ENCODE measurements at regions not wholly inside any gene's neighbourhood (a gene's known extent, or its start where the extent isn't known, plus 50 kb on each side); places are given as distances from the start of the nearest gene placed in this dataset.

DNA sequence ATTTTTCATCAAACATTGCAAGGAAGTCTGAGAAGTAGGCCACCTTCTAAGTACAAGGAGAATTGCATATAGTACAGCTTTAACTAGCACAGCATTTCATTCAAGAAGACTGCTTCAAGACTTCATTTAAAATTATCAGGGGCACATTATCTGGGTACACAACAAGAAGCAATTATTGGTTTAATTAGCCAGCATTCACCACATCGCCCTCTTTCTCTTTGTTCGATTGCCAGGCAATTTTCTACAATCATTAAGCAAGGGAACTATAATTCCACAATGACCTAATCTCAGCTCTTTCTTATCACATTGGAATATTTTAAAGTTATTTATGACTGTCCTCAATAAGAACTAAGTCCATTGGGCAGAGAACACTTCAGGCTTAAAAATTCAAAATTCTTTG, 1347.1 kb upstream of the PABPC4L start:
- H3K36me3 ChIP-seq = no peaks in the 10 kb centered on the region
- H3K4me1 ChIP-seq (ENCODE audit: control insufficient read depth in 1 of 2, low read depth in 2 of 2) = no peaks in the 10 kb centered on the region
- DNase-seq (ENCODE audit: low spot score) (no peak), ATAC-seq (ENCODE audit: insufficient number of reproducible peaks, low FRiP score, low read depth) (no peak)
- H3K27me3 ChIP-seq (replicated peaks; ENCODE audit: insufficient read depth) = no peaks in the 10 kb centered on the region
- H3K4me3 ChIP-seq = no peak overlapping the region
- H3K27ac ChIP-seq = no peak overlapping the region
- no peaks in the 10 kb centered on the region for H3K9me3 ChIP-seq
- TF ChIP-seq, protein P1, sequence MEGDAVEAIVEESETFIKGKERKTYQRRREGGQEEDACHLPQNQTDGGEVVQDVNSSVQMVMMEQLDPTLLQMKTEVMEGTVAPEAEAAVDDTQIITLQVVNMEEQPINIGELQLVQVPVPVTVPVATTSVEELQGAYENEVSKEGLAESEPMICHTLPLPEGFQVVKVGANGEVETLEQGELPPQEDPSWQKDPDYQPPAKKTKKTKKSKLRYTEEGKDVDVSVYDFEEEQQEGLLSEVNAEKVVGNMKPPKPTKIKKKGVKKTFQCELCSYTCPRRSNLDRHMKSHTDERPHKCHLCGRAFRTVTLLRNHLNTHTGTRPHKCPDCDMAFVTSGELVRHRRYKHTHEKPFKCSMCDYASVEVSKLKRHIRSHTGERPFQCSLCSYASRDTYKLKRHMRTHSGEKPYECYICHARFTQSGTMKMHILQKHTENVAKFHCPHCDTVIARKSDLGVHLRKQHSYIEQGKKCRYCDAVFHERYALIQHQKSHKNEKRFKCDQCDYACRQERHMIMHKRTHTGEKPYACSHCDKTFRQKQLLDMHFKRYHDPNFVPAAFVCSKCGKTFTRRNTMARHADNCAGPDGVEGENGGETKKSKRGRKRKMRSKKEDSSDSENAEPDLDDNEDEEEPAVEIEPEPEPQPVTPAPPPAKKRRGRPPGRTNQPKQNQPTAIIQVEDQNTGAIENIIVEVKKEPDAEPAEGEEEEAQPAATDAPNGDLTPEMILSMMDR (IDR thresholded peaks at IDR 0.05) = no peak

DNA sequence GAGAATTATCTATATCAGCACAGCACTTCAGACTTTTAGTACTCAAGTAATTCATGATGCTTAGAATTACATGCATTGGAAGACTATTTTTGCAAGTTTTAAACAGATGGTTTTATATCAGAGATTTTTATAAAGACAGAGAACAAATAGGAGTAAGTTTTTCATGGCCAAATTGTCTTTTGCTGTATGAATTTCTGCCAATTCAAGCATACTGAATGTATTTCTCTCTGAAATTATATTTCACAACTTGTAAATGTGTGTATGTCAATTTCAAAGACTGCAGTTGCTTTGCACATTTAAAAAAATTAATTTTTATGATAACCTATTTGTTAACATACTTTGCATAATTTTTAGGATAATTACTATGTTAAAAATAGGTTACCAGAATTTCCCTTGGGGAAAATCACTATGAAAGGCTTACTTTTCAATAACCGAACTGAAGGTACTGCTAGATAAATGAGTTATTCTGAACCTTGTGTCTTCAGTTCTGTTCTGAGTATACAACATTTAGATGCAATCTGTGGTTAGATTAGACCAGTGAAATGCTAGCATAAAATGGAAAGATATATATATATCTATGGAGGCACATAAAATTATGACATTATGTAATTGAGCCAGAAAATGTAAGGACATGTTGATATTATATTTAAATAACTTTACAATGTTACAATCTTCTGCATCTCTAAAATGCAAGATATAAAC, 1344.2 kb upstream of the PABPC4L start:
- ATAC-seq (ENCODE audit: insufficient number of reproducible peaks, low FRiP score, low read depth) (no peak), DNase-seq (ENCODE audit: low spot score) (no peak)
- Histone ChIP-seq H3K9me3 (no peaks in the 10 kb centered on the region), H3K36me3 (no peaks in the 10 kb centered on the region), H3K27me3 (replicated peaks; ENCODE audit: insufficient read depth) (no peaks in the 10 kb centered on the region), H3K27ac (no peak overlapping the region), H3K4me3 (no peak overlapping the region), H3K4me1 (ENCODE audit: control insufficient read depth in 1 of 2, low read depth in 2 of 2) (no peaks in the 10 kb centered on the region)
- TF ChIP-seq, protein P1 (IDR thresholded peaks at IDR 0.05) = no peak

DNA sequence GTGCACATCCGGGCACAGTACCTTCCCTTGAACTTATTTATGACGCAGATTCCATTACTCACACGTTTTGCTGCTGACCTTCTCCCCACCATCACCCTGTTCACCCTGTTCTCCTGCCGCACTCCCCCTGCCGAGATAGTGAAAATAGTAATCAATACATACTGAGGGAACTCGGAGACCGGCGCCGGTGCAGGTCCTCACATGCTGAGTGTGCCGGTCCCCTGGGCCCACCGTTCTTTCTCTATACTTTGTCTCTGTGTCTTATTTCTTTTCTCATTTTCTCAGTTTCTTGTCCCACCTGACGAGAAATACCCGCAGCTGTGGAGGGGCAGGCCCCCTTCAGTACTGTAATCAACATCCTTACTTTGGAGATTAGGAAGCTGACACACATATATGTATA, 1337.1 kb upstream of the PABPC4L start:
- Histone ChIP-seq H3K27ac (no peak overlapping the region), H3K9me3 (no peaks in the 10 kb centered on the region), H3K4me3 (no peak overlapping the region), H3K27me3 (replicated peaks; ENCODE audit: insufficient read depth) (no peaks in the 10 kb centered on the region), H3K36me3 (no peaks in the 10 kb centered on the region), H3K4me1 (ENCODE audit: control insufficient read depth in 1 of 2, low read depth in 2 of 2) (no peaks in the 10 kb centered on the region)
- no peak for ATAC-seq (ENCODE audit: insufficient number of reproducible peaks, low FRiP score, low read depth)
- TF ChIP-seq, protein P1 (IDR thresholded peaks at IDR 0.05) = no peak
- DNase-seq (ENCODE audit: low spot score) = no peak

DNA sequence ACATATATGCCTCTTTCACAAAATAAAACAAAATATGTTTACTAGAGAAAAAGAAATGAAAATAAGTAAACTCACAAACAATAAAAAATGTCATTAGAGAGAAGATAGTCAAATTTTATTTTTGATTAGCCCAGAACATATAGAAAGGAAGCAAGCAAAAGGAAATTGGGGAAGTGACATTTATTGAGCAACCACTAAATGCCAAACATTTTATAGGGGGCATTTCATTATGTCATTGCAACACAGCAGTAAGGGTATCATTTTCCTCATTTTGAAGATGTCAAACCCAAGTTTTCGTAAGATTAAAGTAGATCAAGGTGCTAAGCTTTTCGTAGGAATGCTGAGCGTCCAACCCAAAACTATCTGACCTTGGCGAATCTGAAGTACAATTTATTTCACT, 1331.5 kb upstream of the PABPC4L start:
- no peak for DNase-seq (ENCODE audit: low spot score)
- no peaks in the 10 kb centered on the region for H3K36me3 ChIP-seq
- no peak overlapping the region for H3K27ac ChIP-seq
- H3K4me3 ChIP-seq = no peak overlapping the region
- ATAC-seq (ENCODE audit: insufficient number of reproducible peaks, low FRiP score, low read depth) = no peak
- H3K4me1 ChIP-seq (ENCODE audit: control insufficient read depth in 1 of 2, low read depth in 2 of 2) = no peaks in the 10 kb centered on the region
- no peaks in the 10 kb centered on the region for H3K9me3 ChIP-seq
- no peaks in the 10 kb centered on the region for H3K27me3 ChIP-seq (replicated peaks; ENCODE audit: insufficient read depth)
- TF ChIP-seq, protein P1 (IDR thresholded peaks at IDR 0.05) = no peak

DNA sequence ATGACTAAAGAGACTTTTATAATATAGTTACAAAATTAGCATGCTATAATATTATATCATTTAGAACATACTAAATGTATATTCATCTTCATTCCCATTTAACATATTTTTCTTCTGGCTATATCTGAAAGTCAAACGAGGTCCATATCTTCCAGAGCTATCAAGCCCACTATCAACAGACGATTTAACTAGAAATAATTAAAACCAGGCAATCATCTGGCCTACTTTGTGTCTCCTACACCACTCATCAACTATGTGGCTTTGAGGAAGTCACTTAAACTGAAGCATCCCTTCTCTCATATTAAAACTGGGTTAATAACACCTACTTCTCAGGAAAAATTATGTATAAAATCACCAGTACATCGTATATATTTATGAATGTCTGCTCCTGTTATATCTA, 1330.5 kb upstream of the PABPC4L start:
- Histone ChIP-seq H3K36me3 (no peaks in the 10 kb centered on the region), H3K27me3 (replicated peaks; ENCODE audit: insufficient read depth) (no peaks in the 10 kb centered on the region), H3K9me3 (no peaks in the 10 kb centered on the region), H3K4me1 (ENCODE audit: control insufficient read depth in 1 of 2, low read depth in 2 of 2) (no peaks in the 10 kb centered on the region), H3K27ac (no peak overlapping the region), H3K4me3 (no peak overlapping the region)
- ATAC-seq (ENCODE audit: insufficient number of reproducible peaks, low FRiP score, low read depth) (no peak), DNase-seq (ENCODE audit: low spot score) (no peak)
- TF ChIP-seq, protein P1 (IDR thresholded peaks at IDR 0.05) = no peak
